Panc1 (cell line): ENCODE measurements at regions not wholly inside any gene's neighbourhood (a gene's known extent, or its start where the extent isn't known, plus 50 kb on each side); places are given as distances from the start of the nearest gene placed in this dataset.

ENCODE experiments used
- POLR2AphosphoS5 ChIP-seq: IDR thresholded peaks from 2 replicates; pipeline ENCODE4 v1.6.1; 2012; ENCODE audit warnings: mild to moderate bottlenecking, low read depth, low read length, moderate library complexity
- SIN3A ChIP-seq: IDR thresholded peaks from 2 replicates; pipeline ENCODE4 v1.6.1; 2012; ENCODE audit warnings: low read depth, mild to moderate bottlenecking, low read length, moderate library complexity, borderline replicate concordance; ENCODE audit not compliant: insufficient read depth
- TF ChIP-seq, protein P1 (sequence below): fragments of 450-650 bp; IDR thresholded peaks from 2 replicates; pipeline ENCODE4 v1.5.1; 2017; ENCODE audit warnings: mild to moderate bottlenecking
- TF ChIP-seq, protein P2 (sequence below), 2 experiments: IDR thresholded peaks; 2 replicates each; pipeline ENCODE4 v1.6.1; 2011 to 2012; ENCODE audit warnings: low read depth in 2 of 2, control low read depth in 1 of 2, low read length in 1 of 2, mild to moderate bottlenecking in 1 of 2, moderate library complexity in 1 of 2; ENCODE audit not compliant: insufficient read depth in 1 of 2

DNA sequence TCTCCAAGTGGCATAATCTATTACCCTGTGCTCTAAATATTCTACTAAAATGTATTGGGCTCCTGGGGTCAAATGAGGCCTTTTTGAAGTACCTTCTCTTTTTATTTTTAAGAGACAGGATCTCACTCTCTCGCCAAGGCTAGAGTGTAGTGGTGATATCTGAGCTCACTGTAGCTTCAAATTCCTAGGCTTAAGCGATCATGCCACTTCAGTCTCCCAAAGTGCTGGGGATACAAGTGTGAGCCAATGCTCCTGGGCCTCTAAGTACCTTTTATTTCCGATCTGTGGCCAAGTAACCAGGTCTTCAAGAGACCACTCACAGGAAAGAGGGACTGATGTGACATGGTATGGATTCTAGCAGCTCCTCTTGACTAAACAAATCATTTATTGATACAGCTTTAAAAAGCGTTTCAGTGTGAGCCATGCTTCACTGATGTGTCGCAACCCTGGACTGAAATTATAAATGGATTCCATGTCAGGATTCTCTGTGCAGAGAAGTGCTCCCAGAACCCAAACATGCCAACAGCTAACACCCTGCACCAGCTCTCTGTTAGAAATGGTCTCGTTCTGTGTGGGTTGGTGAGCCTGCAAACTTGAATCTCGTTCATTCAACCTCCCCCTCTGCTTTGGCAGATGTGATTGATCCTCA is 477.8 kb downstream of the HINT1 start:
- TF ChIP-seq POLR2AphosphoS5 (no peak), SIN3A (no peak)
- TF ChIP-seq, protein P1, sequence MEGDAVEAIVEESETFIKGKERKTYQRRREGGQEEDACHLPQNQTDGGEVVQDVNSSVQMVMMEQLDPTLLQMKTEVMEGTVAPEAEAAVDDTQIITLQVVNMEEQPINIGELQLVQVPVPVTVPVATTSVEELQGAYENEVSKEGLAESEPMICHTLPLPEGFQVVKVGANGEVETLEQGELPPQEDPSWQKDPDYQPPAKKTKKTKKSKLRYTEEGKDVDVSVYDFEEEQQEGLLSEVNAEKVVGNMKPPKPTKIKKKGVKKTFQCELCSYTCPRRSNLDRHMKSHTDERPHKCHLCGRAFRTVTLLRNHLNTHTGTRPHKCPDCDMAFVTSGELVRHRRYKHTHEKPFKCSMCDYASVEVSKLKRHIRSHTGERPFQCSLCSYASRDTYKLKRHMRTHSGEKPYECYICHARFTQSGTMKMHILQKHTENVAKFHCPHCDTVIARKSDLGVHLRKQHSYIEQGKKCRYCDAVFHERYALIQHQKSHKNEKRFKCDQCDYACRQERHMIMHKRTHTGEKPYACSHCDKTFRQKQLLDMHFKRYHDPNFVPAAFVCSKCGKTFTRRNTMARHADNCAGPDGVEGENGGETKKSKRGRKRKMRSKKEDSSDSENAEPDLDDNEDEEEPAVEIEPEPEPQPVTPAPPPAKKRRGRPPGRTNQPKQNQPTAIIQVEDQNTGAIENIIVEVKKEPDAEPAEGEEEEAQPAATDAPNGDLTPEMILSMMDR: no peak
- TF ChIP-seq, protein P2, sequence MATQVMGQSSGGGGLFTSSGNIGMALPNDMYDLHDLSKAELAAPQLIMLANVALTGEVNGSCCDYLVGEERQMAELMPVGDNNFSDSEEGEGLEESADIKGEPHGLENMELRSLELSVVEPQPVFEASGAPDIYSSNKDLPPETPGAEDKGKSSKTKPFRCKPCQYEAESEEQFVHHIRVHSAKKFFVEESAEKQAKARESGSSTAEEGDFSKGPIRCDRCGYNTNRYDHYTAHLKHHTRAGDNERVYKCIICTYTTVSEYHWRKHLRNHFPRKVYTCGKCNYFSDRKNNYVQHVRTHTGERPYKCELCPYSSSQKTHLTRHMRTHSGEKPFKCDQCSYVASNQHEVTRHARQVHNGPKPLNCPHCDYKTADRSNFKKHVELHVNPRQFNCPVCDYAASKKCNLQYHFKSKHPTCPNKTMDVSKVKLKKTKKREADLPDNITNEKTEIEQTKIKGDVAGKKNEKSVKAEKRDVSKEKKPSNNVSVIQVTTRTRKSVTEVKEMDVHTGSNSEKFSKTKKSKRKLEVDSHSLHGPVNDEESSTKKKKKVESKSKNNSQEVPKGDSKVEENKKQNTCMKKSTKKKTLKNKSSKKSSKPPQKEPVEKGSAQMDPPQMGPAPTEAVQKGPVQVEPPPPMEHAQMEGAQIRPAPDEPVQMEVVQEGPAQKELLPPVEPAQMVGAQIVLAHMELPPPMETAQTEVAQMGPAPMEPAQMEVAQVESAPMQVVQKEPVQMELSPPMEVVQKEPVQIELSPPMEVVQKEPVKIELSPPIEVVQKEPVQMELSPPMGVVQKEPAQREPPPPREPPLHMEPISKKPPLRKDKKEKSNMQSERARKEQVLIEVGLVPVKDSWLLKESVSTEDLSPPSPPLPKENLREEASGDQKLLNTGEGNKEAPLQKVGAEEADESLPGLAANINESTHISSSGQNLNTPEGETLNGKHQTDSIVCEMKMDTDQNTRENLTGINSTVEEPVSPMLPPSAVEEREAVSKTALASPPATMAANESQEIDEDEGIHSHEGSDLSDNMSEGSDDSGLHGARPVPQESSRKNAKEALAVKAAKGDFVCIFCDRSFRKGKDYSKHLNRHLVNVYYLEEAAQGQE (IDR thresholded peaks at IDR 0.05; ENCODE audit: insufficient read depth in 1 of 2, low read depth in 2 of 2, low read length in 1 of 2): no peak
